ENCODE measurements at regions not wholly inside any gene's neighbourhood (a gene's known extent, or its start where the extent isn't known, plus 50 kb on each side); places are given as distances from the start of the nearest gene placed in this dataset.
"Not testable (repeated sequence)": the region's sequence is repeated elsewhere in the genome, so short reads cannot be mapped to it uniquely, and the experiment has no call there.

- not testable (repeated sequence) for TF ChIP-seq POLR2AphosphoS5, CTCF, EP300, POLR2A (IDR thresholded peaks at IDR 0.05)
Measured at GRCh38 chrX:19244921-19245320, 98.8 kb upstream of the PDHA1 start.

Measured in upper lobe of left lung (tissue), 4 donors.